ENCODE measurements at regions not wholly inside any gene's neighbourhood (a gene's known extent, or its start where the extent isn't known, plus 50 kb on each side); places are given as distances from the start of the nearest gene placed in this dataset.

DNA sequence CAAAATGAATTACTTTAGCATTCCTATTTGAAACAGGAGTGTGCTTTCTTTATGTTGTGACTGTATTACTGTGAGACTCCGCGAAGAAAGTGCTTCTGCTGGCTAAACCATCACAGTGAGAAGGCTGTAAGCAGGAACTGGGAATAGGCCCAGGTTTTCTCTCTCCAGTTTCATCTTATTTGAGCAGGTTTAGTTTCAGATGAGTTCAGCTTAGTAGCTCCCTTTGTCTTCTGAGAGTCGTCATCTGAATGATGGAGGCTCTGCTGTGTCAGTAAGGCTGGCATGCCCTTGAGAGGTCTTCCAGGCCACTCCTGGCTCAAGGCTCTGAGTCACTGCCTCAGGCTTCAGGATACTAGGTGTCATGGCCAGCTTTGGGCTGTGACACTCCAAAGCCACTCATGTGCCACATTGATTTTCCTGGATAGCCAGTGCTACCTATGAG lies 205.6 kb upstream of the RGS6 start:
- no peak overlapping the region for H3K4me3 ChIP-seq (ENCODE audit: insufficient read depth, low read length, poor library complexity, severe bottlenecking)
- H3K79me2 ChIP-seq (ENCODE audit: insufficient read depth, low read length) = no peaks in the 10 kb centered on the region
- no peak for TF ChIP-seq EZH2phosphoT487 (conservative IDR thresholded peaks at IDR 0.05; ENCODE audit: low read length)
- TF ChIP-seq, protein P1, sequence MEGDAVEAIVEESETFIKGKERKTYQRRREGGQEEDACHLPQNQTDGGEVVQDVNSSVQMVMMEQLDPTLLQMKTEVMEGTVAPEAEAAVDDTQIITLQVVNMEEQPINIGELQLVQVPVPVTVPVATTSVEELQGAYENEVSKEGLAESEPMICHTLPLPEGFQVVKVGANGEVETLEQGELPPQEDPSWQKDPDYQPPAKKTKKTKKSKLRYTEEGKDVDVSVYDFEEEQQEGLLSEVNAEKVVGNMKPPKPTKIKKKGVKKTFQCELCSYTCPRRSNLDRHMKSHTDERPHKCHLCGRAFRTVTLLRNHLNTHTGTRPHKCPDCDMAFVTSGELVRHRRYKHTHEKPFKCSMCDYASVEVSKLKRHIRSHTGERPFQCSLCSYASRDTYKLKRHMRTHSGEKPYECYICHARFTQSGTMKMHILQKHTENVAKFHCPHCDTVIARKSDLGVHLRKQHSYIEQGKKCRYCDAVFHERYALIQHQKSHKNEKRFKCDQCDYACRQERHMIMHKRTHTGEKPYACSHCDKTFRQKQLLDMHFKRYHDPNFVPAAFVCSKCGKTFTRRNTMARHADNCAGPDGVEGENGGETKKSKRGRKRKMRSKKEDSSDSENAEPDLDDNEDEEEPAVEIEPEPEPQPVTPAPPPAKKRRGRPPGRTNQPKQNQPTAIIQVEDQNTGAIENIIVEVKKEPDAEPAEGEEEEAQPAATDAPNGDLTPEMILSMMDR (IDR thresholded peaks at IDR 0.05; ENCODE audit: insufficient read depth, low read length, poor library complexity, severe bottlenecking) = no peak
- H3K27ac ChIP-seq (ENCODE audit: low read depth, low read length) = no peak overlapping the region
- H2AFZ ChIP-seq (ENCODE audit: low read depth, low read length, severe bottlenecking) = no peak overlapping the region
- H4K20me1 ChIP-seq (ENCODE audit: low read depth, low read length) = no peaks in the 10 kb centered on the region
- no peaks in the 10 kb centered on the region for H3K27me3 ChIP-seq (ENCODE audit: low read length)
- no peaks in the 10 kb centered on the region for H3F3A ChIP-seq (ENCODE audit: insufficient read depth)
- no peaks in the 10 kb centered on the region for H3K9me2 ChIP-seq (replicated peaks; ENCODE audit: insufficient read depth, low read length)
- H3K36me3 ChIP-seq (ENCODE audit: low read length) = 0 out of 2 replicates have a peak, but pooled peaks cover 3% of the 10 kb centered on the region
- no peak overlapping the region for H3K9ac ChIP-seq (ENCODE audit: low read length)
- H3K9me3 ChIP-seq (ENCODE audit: insufficient read depth, low read length) = no peaks in the 10 kb centered on the region
- H3K4me2 ChIP-seq (ENCODE audit: low read depth, low read length, poor library complexity, severe bottlenecking) = no peak overlapping the region

GRCh38 chr14:71728386-71728785 lies 203.8 kb upstream of the RGS6 start:
- H3K4me3 ChIP-seq (ENCODE audit: insufficient read depth, low read length, poor library complexity, severe bottlenecking) = no peak overlapping the region
- no peaks in the 10 kb centered on the region for H4K20me1 ChIP-seq (ENCODE audit: low read depth, low read length)
- TF ChIP-seq, protein P1 (IDR thresholded peaks at IDR 0.05; ENCODE audit: insufficient read depth, low read length, poor library complexity, severe bottlenecking) = no peak
- TF ChIP-seq EZH2phosphoT487 (conservative IDR thresholded peaks at IDR 0.05; ENCODE audit: low read length) = no peak
- H2AFZ ChIP-seq (ENCODE audit: low read depth, low read length, severe bottlenecking) = no peak overlapping the region
- no peaks in the 10 kb centered on the region for H3K9me2 ChIP-seq (replicated peaks; ENCODE audit: insufficient read depth, low read length)
- H3K9ac ChIP-seq (ENCODE audit: low read length) = no peak overlapping the region
- no peak overlapping the region for H3K4me2 ChIP-seq (ENCODE audit: low read depth, low read length, poor library complexity, severe bottlenecking)
- no peaks in the 10 kb centered on the region for H3F3A ChIP-seq (ENCODE audit: insufficient read depth)
- no peak overlapping the region for H3K27ac ChIP-seq (ENCODE audit: low read depth, low read length)
- no peaks in the 10 kb centered on the region for H3K79me2 ChIP-seq (ENCODE audit: insufficient read depth, low read length)
- H3K9me3 ChIP-seq (ENCODE audit: insufficient read depth, low read length) = no peaks in the 10 kb centered on the region
- 0 out of 2 replicates have a peak, but pooled peaks cover 3% of the 10 kb centered on the region for H3K36me3 ChIP-seq (ENCODE audit: low read length)
- no peaks in the 10 kb centered on the region for H3K27me3 ChIP-seq (ENCODE audit: low read length)

DNA sequence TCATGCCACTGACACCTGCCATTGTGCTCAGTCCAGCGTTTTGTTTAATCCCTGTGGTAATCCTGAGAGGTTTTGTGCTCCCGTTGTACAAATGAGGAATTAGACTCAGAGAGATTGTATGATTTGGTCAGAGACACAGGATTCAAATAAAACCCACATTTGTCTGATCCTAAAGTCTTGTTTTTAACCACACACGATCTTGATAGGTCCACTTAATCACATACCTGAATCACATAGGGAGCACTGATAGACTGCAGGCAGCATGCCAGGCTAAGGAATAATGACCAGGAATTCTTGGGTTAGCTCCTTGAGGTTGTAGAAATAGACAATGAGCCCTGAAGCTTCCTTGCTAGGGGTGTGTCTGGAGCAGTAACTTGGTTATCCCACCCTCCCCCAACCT lies 202.6 kb upstream of the RGS6 start:
- Histone ChIP-seq H3K27ac (ENCODE audit: low read depth, low read length) (no peak overlapping the region), H3F3A (ENCODE audit: insufficient read depth) (no peaks in the 10 kb centered on the region), H4K20me1 (ENCODE audit: low read depth, low read length) (no peaks in the 10 kb centered on the region), H3K4me2 (ENCODE audit: low read depth, low read length, poor library complexity, severe bottlenecking) (no peak overlapping the region), H3K4me3 (ENCODE audit: insufficient read depth, low read length, poor library complexity, severe bottlenecking) (no peak overlapping the region), H3K9me2 (replicated peaks; ENCODE audit: insufficient read depth, low read length) (no peaks in the 10 kb centered on the region), H3K79me2 (ENCODE audit: insufficient read depth, low read length) (no peaks in the 10 kb centered on the region), H2AFZ (ENCODE audit: low read depth, low read length, severe bottlenecking) (no peak overlapping the region), H3K27me3 (ENCODE audit: low read length) (no peaks in the 10 kb centered on the region), H3K36me3 (ENCODE audit: low read length) (peaks cover 3% of the 10 kb centered on the region; the same call in 1 of the 2 replicates), H3K9ac (ENCODE audit: low read length) (no peak overlapping the region), H3K9me3 (ENCODE audit: insufficient read depth, low read length) (no peaks in the 10 kb centered on the region)
- no peak for TF ChIP-seq EZH2phosphoT487 (conservative IDR thresholded peaks at IDR 0.05; ENCODE audit: low read length)
- TF ChIP-seq, protein P1 (IDR thresholded peaks at IDR 0.05; ENCODE audit: insufficient read depth, low read length, poor library complexity, severe bottlenecking) = no peak

Data from SU-DHL-6 (cell line).